Heart left ventricle (tissue), 13 donors: ENCODE measurements at regions not wholly inside any gene's neighbourhood (a gene's known extent, or its start where the extent isn't known, plus 50 kb on each side); places are given as distances from the start of the nearest gene placed in this dataset.

Source experiments
- CTCF ChIP-seq, 12 donors: fragments of 200-600 bp; sonication (generic) in 4 of 12; IDR thresholded peaks; one replicate each; pipeline versions ENCODE4 v1.5.0 to v1.8.0; 2018 to 2022; ENCODE audit warnings: antibody characterized with exemption in 12 of 12, mild to moderate bottlenecking in 5 of 12
- POLR2A ChIP-seq, 2 donors: fragments of 450-650 bp; IDR thresholded peaks; one replicate each; pipeline ENCODE4 v1.6.1; 2017; ENCODE audit warnings: antibody characterized with exemption in 2 of 2, mild to moderate bottlenecking in 2 of 2, moderate library complexity in 2 of 2
- donor health status: ischemic (EF 13 %, LVEDD 7.1; RV severe dilation, severe dysfunction).
- donor health status: DM: no; HTN: yes; CAD: no.
- donor health status: DM: no; HTN: no; CAD: no.
- donor health status: ischemic (EF 25% LVEDD 6.9; RV normal size, moderate dysfunction).
- donor health status: ischemic (EF 25% LVEDD 5.7; RV mildly dilated, moderate dysfunction).
- donor health status: ischemic (EF 35%, LVEDD 5.7; RV mildly dilated, moderate dysfunction).
- donor health status: nonischemic (EF 11% LVEDD 7.7; RV severe dilation, severe dysfunction).
- donor health status: DM: yes; HTN: yes; CAD: no.
- donor health status: PGD.
- donor health status: ischemic (EF 29% LVEDD 5.4; RV normal size, mild dysfunction).
- donor health status: nonischemic (EF 23%, LVEDD 6.1; RV moderate dilation, normal function).

GRCh38 chr12:102299731-102300130 is 102.1 kb upstream of the PMCH start:
- TF ChIP-seq CTCF (IDR thresholded peaks at IDR 0.05): no peak
- TF ChIP-seq POLR2A (IDR thresholded peaks at IDR 0.05): no peak
